ENCODE measurements at regions not wholly inside any gene's neighbourhood (a gene's known extent, or its start where the extent isn't known, plus 50 kb on each side); places are given as distances from the start of the nearest gene placed in this dataset.

GRCh38 chr6:126148853-126149252 is 162.5 kb downstream of the TRMT11 start:
- DNase-seq (ENCODE audit: low read depth) = no peak

GRCh38 chr6:126152372-126152745 is 166.0 kb downstream of the TRMT11 start:
- DNase-seq (ENCODE audit: low read depth) = no peak

GRCh38 chr6:126153661-126154060 is 167.3 kb downstream of the TRMT11 start:
- DNase-seq (ENCODE audit: low read depth) = no peak

GRCh38 chr6:126156973-126157372 is 170.6 kb downstream of the TRMT11 start:
- no peak for DNase-seq (ENCODE audit: low read depth)

- no peak for DNase-seq (ENCODE audit: low read depth)
Observed at GRCh38 chr6:126167726-126168125, 172.2 kb upstream of the CENPW start.

- no peak for DNase-seq (ENCODE audit: low read depth)
Observed at GRCh38 chr6:126170433-126170832, 169.5 kb upstream of the CENPW start.

- peak; percentile 27 for DNase-seq (ENCODE audit: low read depth)
Observed at GRCh38 chr6:126170978-126171382, 168.9 kb upstream of the CENPW start.

- DNase-seq (ENCODE audit: low read depth) = no peak
Observed at GRCh38 chr6:126172131-126172530, 167.8 kb upstream of the CENPW start.

- no peak for DNase-seq (ENCODE audit: low read depth)
Observed at GRCh38 chr6:126173265-126173664, 166.7 kb upstream of the CENPW start.

- no peak for DNase-seq (ENCODE audit: low read depth)
Observed at GRCh38 chr6:126174697-126175096, 165.2 kb upstream of the CENPW start.

- DNase-seq (ENCODE audit: low read depth) = no peak
Observed at GRCh38 chr6:126175251-126175650, 164.7 kb upstream of the CENPW start.

- peak; percentile 55 for DNase-seq (ENCODE audit: low read depth)
Observed at GRCh38 chr6:126176282-126176681, 163.6 kb upstream of the CENPW start.

GRCh38 chr6:126180585-126180984 is 159.3 kb upstream of the CENPW start:
- peak; percentile 99 for DNase-seq (ENCODE audit: low read depth)

- peak; percentile 41 for DNase-seq (ENCODE audit: low read depth)
Observed at GRCh38 chr6:126181173-126181741, 158.7 kb upstream of the CENPW start.

GRCh38 chr6:126181890-126182289 is 158.0 kb upstream of the CENPW start:
- no peak for DNase-seq (ENCODE audit: low read depth)

GRCh38 chr6:126182650-126183311 is 157.1 kb upstream of the CENPW start:
- DNase-seq (ENCODE audit: low read depth) = peak; percentile 91

- no peak for DNase-seq (ENCODE audit: low read depth)
Observed at GRCh38 chr6:126185774-126186173, 154.1 kb upstream of the CENPW start.

GRCh38 chr6:126188279-126188909 is 151.5 kb upstream of the CENPW start:
- peak; percentile 56 for DNase-seq (ENCODE audit: low read depth)

- DNase-seq (ENCODE audit: low read depth) = no peak
Observed at GRCh38 chr6:126195625-126196236, 144.2 kb upstream of the CENPW start.

- DNase-seq (ENCODE audit: low read depth) = no peak
Observed at GRCh38 chr6:126198631-126199030, 141.3 kb upstream of the CENPW start.

GRCh38 chr6:126199466-126199865 is 140.4 kb upstream of the CENPW start:
- DNase-seq (ENCODE audit: low read depth) = no peak

GRCh38 chr6:126202707-126203106 is 137.2 kb upstream of the CENPW start:
- no peak for DNase-seq (ENCODE audit: low read depth)

- no peak for DNase-seq (ENCODE audit: low read depth)
Observed at GRCh38 chr6:126204126-126204525, 135.8 kb upstream of the CENPW start.
